Urinary bladder (tissue), 3 donors: ENCODE measurements at regions not wholly inside any gene's neighbourhood (a gene's known extent, or its start where the extent isn't known, plus 50 kb on each side); places are given as distances from the start of the nearest gene placed in this dataset.
"Not testable (repeated sequence)": the region's sequence is repeated elsewhere in the genome, so short reads cannot be mapped to it uniquely, and the experiment has no call there.

ENCODE experiments used
- DNase-seq: peaks from one replicate; pipeline ENCODE4 v3.0.0-alpha.2; 2015; ENCODE audit errors: extremely low spot score
- H3K27ac ChIP-seq: one replicate; pipeline ENCODE4 v1.5.1; 2013; ENCODE audit warnings: low read depth, mild to moderate bottlenecking, moderate library complexity
- H3K36me3 ChIP-seq: one replicate; pipeline ENCODE4 v1.6.1; 2013; ENCODE audit warnings: mild to moderate bottlenecking, moderate library complexity; ENCODE audit not compliant: insufficient read depth
- H3K4me1 ChIP-seq: one replicate; pipeline ENCODE4 v1.6.1; 2013; ENCODE audit warnings: mild to moderate bottlenecking, moderate library complexity; ENCODE audit not compliant: insufficient read depth
- H3K4me3 ChIP-seq: one replicate; pipeline ENCODE4 v1.5.1; 2013; ENCODE audit warnings: low read depth, low read length
- WGBS: extraction: QIAGEN DNeasy Blood & Tissue Kit; methylation state at CpG from one replicate; pipeline ENCODE4 v1.1.7; 2013; 5-methylcytosine and 5-hydroxymethylcytosine counted together
- donor health status: healthy with polysubstance abuse.
- donor health status: healthy.

DNA sequence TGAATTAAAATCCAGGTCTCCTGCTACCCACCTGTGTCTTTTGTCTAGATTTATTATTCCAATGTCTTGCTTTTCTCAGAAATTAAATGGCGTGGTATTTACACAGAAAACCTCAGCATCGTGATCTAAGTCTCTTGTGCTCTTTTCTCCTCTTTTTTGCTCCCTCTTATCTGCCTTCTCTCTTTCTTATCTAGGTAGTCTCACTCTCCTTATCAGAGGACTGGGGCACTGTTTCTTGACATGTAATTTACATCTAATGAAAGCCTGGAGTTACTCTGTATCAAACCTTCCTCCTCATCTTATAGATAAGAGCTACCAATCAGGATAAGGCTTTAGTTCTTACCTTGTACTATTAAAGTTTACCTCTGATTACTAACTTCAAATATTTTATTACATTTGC, 933.8 kb downstream of the TLE1 start:
- H3K4me1 ChIP-seq: no peaks in the 10 kb centered on the region
- no peak overlapping the region for H3K4me3 ChIP-seq
- no peak for DNase-seq
- 75% methylated on average over 2 of the region's 2 CpGs for WGBS
- no peaks in the 10 kb centered on the region for H3K36me3 ChIP-seq
- H3K27ac ChIP-seq: no peak overlapping the region

DNA sequence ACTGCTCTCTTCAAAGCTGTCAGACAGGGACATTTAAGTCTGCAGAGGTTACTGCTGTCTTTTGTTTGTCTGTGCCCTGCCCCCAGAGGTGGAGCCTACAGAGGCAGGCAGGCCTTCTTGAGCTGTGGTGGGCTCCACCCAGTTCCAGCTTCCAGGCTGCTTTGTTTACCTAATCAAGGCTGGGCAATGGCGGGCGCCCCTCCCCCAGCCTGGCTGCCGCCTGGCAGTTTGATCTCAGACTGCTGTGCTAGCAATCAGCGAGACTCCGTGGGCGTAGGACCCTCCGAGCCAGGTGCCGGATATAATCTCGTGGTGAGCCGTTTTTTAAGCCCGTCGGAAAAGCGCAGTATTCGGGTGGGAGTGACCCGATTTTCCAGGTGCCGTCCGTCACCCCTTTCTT, 942.3 kb downstream of the TLE1 start:
- not testable (repeated sequence) for H3K4me1 ChIP-seq, H3K27ac ChIP-seq, DNase-seq, H3K4me3 ChIP-seq, H3K36me3 ChIP-seq
- WGBS: 89% methylated on average over 17 of the region's 17 CpGs

DNA sequence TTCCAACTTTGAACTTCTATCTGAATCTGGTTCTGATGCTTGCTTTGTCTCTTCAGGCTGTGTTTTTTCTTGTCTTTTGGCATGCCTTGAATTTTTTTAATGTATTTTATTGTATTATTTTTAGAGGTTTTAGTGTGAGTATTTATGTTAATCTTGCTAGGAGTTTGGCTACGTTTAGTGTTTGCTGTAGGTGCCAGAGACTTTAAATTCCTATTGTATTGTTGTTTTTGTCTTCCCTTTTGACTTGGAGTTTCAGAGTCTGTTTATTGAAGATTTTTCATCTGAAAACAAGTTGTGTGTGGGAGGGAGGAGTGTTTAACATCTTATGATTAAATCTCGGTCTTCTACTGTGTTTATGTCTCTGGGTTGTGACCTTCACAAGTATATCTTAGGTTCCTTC, 956.8 kb downstream of the TLE1 start:
- H3K4me3 ChIP-seq: no peak overlapping the region
- H3K36me3 ChIP-seq: no peaks in the 10 kb centered on the region
- no peak overlapping the region for H3K27ac ChIP-seq
- no peak for DNase-seq
- WGBS: 16% methylated on average over 2 of the region's 2 CpGs
- H3K4me1 ChIP-seq: no peaks in the 10 kb centered on the region

DNA sequence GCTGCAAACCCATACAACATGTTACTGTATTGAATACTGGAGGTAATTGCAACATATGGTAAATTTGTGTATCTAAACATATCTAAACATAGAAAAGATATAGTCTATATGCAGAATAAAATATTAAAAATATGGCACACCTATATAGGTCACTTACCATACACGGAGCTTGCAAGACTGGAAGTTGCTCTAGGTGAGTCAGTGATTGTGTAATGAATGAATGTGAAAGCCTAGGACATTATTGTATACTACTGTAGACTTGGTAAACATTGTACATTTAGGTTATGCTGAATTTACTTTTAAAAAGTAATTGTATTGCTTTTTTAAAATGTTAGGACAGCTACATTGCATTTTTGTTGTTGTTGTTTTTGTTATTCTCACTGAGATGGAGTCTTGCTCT, 968.8 kb downstream of the TLE1 start:
- H3K4me1 ChIP-seq: no peaks in the 10 kb centered on the region
- H3K4me3 ChIP-seq: no peak overlapping the region
- H3K36me3 ChIP-seq: no peaks in the 10 kb centered on the region
- no peak for DNase-seq
- no peak overlapping the region for H3K27ac ChIP-seq
- 92% methylated on average over 1 of the region's 1 CpG for WGBS

DNA sequence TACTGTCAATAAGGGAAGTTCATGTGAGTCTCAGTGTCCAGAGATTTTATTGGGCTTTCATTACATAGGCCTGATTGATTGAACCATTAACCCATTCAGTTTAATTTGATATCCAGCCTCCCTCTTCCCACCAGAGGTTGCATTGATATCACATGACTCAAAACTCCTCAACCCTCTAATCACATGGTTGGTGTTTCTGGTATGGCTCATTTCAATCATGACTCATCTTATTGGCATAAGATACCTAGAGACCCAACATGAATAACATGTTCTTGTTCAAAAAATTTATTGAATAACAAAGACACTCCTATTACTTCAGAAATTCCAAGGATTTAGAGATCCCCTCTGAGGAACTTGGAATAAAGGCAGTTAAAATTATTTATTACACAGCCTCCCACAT, 982.2 kb downstream of the TLE1 start:
- no peaks in the 10 kb centered on the region for H3K4me1 ChIP-seq
- H3K4me3 ChIP-seq: no peak overlapping the region
- no peak overlapping the region for H3K27ac ChIP-seq
- no peaks in the 10 kb centered on the region for H3K36me3 ChIP-seq
- DNase-seq: no peak

DNA sequence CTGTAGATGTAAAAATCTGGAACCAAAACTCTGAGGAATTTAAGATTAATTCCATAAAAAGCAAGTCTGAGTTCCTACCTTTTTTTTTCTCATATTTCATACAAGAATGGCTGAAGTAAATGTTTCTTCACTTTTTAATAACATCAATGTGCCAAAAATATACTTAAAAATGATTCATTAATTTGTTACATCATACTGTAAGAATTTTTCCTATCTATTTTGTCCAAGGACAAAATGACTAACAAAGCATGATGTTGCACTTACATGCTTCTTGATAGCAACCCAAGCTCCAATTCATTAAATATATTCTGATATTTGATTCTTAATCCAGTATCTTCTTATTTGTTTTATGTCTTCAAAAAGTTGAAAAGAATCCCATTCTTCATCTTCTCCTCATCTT, 988.3 kb downstream of the TLE1 start:
- Histone ChIP-seq H3K27ac (no peak overlapping the region), H3K36me3 (no peaks in the 10 kb centered on the region), H3K4me1 (no peaks in the 10 kb centered on the region), H3K4me3 (no peak overlapping the region)
- no peak for DNase-seq

DNA sequence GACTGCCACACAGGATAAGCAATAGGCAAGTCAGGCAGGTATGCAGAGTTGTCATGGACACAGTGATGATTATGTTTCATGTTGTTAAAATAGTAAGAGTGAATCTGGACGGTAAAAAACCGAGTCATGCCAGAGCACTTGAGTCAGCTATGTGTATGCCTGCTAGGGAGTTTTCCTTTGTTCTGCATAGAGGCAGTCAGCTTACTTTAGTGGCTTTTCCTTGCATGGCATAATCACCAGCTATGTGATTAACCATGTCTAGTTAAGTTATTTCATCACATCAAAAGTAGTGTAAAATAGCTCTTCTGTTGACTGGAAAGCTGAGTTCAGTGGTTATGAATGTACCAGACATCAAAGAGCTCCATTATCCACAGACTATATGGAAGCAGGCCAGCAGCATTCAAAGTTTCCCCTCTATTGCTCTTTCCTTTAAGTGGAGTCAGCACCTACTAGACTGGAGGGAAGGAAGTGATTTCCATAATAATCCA, 989.8 kb downstream of the TLE1 start:
- no peak overlapping the region for H3K27ac ChIP-seq
- 25% methylated on average over 2 of the region's 2 CpGs for WGBS
- DNase-seq: no peak

DNA sequence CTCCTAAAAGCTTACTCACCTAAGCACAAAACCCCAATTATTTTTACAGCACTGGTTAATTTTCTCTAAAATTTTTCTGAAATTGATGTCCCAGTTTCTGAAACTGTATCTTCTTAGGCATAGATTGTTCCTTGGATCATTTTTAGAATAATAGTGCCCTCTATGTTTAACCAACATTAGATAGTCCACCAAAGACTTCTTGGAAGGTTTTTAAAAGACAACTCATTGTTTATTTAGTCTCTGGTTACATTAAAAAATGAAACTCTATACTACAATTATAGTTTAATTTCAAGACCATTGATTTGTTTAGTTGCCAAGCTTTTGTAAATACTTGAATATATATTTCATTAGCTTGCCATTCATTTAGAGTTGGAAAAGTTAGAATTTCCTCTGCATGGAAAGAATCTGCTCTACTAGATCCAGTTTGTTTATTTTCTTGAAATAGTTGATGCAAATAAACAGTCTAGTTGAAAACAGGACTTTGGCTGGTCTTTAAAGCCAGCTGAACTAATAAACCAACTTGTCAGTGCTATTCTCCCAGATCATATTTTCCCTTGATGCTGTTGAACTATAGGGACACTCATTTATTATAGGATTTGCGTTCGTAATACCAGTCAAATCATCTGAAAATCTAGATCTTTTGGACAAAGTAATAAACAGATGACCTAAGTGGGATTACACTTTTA, 990.5 kb downstream of the TLE1 start:
- DNase-seq: no peak
- H3K27ac ChIP-seq: no peak overlapping the region
- no peaks in the 10 kb centered on the region for H3K36me3 ChIP-seq
- H3K4me1 ChIP-seq: no peaks in the 10 kb centered on the region
- WGBS: 49% methylated on average over 2 of the region's 2 CpGs
- no peak overlapping the region for H3K4me3 ChIP-seq

More for the DNA sequence above, 989.8 kb downstream of the TLE1 start:
- Histone ChIP-seq H3K4me1 (no peaks in the 10 kb centered on the region), H3K4me3 (no peak overlapping the region), H3K36me3 (no peaks in the 10 kb centered on the region)

DNA sequence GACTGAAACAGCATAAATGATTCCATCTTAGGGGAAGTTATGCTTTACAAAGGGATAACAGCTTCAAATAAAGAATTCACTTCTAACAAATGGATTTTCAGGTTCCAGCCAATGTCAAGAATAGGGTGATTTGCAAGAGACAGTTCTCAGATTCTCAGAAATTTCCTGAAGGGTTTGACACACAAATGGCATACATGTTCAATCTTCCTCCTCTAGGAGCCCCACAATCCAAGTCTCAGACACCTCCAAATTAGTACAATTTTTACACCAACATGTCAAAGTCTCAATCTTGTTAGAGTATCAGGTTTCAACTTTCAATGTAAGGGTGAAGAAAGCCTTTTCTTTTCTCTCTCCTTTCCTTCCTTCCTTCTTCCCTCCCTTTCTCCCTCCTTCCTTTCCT, 996.6 kb downstream of the TLE1 start:
- Histone ChIP-seq H3K4me3 (no peak overlapping the region), H3K4me1 (no peaks in the 10 kb centered on the region), H3K27ac (no peak overlapping the region), H3K36me3 (no peaks in the 10 kb centered on the region)
- DNase-seq: no peak

DNA sequence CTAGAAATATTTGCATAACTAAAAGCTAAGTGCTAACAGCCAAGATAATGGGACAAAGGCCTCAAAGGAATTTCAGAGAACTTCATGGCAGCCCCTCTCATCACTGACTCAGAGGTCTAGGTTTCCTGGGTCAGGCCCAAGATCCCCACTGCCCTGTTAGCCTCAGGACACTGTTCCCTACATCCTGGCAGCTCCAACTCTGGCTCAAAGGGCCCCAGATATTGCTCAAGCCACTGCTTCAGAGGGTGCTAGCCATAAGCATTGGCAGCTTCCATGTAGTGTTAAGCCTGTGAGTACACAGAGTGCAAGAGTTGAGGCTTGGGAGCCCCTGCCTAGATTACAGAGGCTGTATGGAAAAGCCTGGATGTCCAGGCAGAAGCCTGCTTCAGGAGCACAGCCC, 998.1 kb downstream of the TLE1 start:
- no peak for DNase-seq
- Histone ChIP-seq H3K36me3 (no peaks in the 10 kb centered on the region), H3K27ac (no peak overlapping the region), H3K4me3 (no peak overlapping the region), H3K4me1 (no peaks in the 10 kb centered on the region)

DNA sequence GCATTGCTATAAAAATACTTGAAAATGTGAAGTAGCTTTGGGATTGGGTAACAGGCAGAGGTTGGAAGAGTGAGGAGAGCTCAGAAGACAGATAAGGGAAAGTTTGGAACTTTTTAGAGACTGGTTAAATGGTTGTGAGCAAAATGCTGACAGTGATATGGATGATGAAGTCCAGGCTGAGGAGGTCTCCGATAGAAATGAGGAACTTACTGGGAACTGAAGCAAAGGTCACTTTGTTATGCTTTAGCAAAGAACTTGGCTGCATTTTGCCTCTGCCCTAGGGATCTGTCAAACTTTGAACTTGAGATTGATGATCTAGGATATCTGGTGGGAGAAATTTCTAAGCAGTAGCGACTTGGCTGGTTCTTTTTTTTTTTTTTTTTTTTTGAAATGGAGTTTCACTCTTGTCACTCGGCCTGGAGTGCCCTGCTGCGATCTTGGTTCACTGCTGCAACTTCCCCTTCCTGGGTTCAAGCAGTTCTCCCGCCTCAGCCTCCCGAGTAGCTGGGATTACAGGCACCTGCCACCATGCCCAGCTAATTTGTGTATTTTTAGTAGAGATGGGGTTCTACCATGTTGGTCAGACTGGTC, 998.9 kb downstream of the TLE1 start:
- Histone ChIP-seq H3K4me3 (no peak overlapping the region), H3K27ac (no peak overlapping the region), H3K4me1 (no peaks in the 10 kb centered on the region), H3K36me3 (no peaks in the 10 kb centered on the region)
- no peak for DNase-seq
- 51% methylated on average over 6 of the region's 6 CpGs for WGBS

DNA sequence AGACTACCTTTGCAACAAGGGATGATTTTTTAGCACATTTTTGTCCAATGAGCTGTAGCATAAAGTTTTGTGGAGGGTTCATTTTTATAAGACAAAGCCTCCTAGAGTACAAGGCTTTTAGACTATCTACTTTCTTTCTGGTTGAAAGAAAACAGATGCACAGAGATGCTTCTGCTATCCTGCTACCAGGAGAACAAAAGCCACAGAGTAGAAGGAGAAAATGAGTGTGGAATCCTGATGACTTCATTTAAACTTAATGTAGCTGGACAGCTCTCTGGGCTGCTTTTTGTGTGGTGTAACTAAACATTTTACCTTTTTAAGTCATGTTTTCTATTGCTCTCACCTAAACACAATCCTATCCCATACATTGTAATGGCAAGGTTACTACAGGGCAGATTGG, 1009.4 kb downstream of the TLE1 start:
- Histone ChIP-seq H3K36me3 (no peaks in the 10 kb centered on the region), H3K4me3 (no peak overlapping the region), H3K4me1 (no peaks in the 10 kb centered on the region), H3K27ac (no peak overlapping the region)
- DNase-seq: no peak

DNA sequence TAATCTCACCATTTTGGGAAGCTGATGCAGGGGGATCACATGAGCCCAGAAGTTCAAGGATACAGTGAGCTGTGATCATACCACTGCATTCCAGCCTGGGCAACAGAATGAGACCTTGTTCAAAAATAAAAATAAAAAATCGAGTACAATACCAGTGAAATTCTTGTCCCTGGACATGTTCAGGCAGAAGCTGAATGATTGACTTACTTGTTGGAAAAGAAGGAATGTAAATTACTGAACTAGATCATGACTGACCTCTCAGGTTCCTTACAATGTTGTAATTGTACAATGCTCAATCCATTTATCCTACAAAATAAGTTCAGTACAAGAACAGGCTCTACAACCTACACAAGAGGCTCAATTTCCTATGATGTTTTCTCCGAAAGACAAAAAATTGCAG, 1010.4 kb downstream of the TLE1 start:
- WGBS: 84% methylated on average over 2 of the region's 2 CpGs
- no peak for DNase-seq
- H3K4me3 ChIP-seq: no peak overlapping the region
- no peaks in the 10 kb centered on the region for H3K36me3 ChIP-seq
- H3K4me1 ChIP-seq: no peaks in the 10 kb centered on the region
- H3K27ac ChIP-seq: no peak overlapping the region

DNA sequence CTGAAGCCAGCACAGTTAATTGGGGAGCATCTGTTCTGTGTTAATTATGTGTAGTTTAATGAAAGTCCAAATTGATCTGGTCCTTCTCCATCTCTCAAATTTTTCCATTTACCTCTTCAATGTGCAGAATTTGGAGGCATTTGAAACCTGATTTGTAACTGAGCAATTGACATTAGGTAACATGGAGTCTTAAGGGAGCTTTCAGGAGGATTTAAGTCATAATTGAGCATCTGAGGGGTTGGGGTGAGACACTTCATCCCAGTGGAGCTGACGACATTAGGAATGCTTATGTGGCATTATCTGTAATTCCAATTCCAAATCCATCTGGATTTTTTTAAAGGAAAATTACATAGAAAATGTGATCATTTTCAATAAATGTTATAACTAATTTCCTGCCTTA, 1015.9 kb downstream of the TLE1 start:
- no peak overlapping the region for H3K27ac ChIP-seq
- no peak for DNase-seq
- 66% methylated on average over 1 of the region's 1 CpG for WGBS
- no peaks in the 10 kb centered on the region for H3K36me3 ChIP-seq
- no peak overlapping the region for H3K4me3 ChIP-seq
- H3K4me1 ChIP-seq: no peaks in the 10 kb centered on the region

DNA sequence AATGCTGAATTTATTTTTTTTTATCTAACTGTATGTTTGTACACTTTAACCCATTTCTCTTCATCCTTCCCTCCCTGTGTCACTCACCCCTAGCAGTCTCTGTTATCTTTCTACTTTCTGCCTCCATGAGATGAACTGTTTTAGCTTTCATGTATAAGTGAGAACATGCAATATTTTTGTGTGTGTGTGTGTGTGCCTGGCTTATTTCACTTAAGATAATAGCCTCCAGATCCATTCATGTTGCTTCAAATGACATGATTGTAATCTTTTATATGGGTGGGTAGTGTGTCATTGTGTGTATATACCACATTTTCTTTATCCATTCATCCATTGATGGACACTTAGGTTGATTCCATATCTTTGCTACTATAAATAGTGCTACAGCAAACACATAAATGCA, 1023.9 kb downstream of the TLE1 start:
- Histone ChIP-seq H3K4me3 (no peak overlapping the region), H3K36me3 (no peaks in the 10 kb centered on the region), H3K4me1 (no peaks in the 10 kb centered on the region), H3K27ac (no peak overlapping the region)
- no peak for DNase-seq
